ENCODE measurements at regions not wholly inside any gene's neighbourhood (a gene's known extent, or its start where the extent isn't known, plus 50 kb on each side); places are given as distances from the start of the nearest gene placed in this dataset.
"Not testable (repeated sequence)": the region's sequence is repeated elsewhere in the genome, so short reads cannot be mapped to it uniquely, and the experiment has no call there.

- DNase-seq (no peak), ATAC-seq (no peak)
- Histone ChIP-seq H3K27me3 (ENCODE audit: control insufficient read depth, insufficient read depth) (no peaks in the 10 kb centered on the region), H3K27ac (ENCODE audit: low read length) (no peak overlapping the region), H3K4me3 (ENCODE audit: low read length) (no peak overlapping the region), H3K4me1 (ENCODE audit: control insufficient read depth, insufficient read depth, low read length) (no peaks in the 10 kb centered on the region), H3K9me3 (ENCODE audit: control insufficient read depth, low read length) (no peaks in the 10 kb centered on the region)
- WGBS: 72% methylated on average over 5 of the region's 5 CpGs
- intact Hi-C loops (cut with DNase I): no loop called here
These were observed 266.2 kb downstream of the KCTD12 start for GRCh38 chr13:76620036-76620435.

- intact Hi-C loops (cut with DNase I): no loop called here
These were observed 266.6 kb downstream of the KCTD12 start for GRCh38 chr13:76619631-76620030.

GRCh38 chr13:76610819-76611415 is 275.3 kb downstream of the KCTD12 start:
- DNase-seq (no peak), ATAC-seq (no peak)
- WGBS: 72% methylated on average over 7 of the region's 7 CpGs
- no peaks in the 10 kb centered on the region for H3K9me3 ChIP-seq (ENCODE audit: control insufficient read depth, low read length)
- no peak overlapping the region for H3K27ac ChIP-seq (ENCODE audit: low read length)
- H3K4me3 ChIP-seq (ENCODE audit: low read length): no peak overlapping the region
- H3K27me3 ChIP-seq (ENCODE audit: control insufficient read depth, insufficient read depth): no peaks in the 10 kb centered on the region
- intact Hi-C loops (cut with DNase I): no loop called here
- peaks cover 3% of the 10 kb centered on the region for H3K4me1 ChIP-seq (ENCODE audit: control insufficient read depth, insufficient read depth, low read length)

More at GRCh38 chr13:76619631-76620030, 266.6 kb downstream of the KCTD12 start:
- no peaks in the 10 kb centered on the region for H3K4me1 ChIP-seq (ENCODE audit: control insufficient read depth, insufficient read depth, low read length)
- H3K27ac ChIP-seq (ENCODE audit: low read length): no peak overlapping the region
- no peak for ATAC-seq
- no peaks in the 10 kb centered on the region for H3K27me3 ChIP-seq (ENCODE audit: control insufficient read depth, insufficient read depth)
- H3K9me3 ChIP-seq (ENCODE audit: control insufficient read depth, low read length): no peaks in the 10 kb centered on the region
- no peak overlapping the region for H3K4me3 ChIP-seq (ENCODE audit: low read length)
- no peak for DNase-seq

- H3K27ac ChIP-seq (ENCODE audit: low read length): no peak overlapping the region
- 69% methylated on average over 2 of the region's 2 CpGs for WGBS
These were observed 276.6 kb downstream of the KCTD12 start for GRCh38 chr13:76609643-76610042.

GRCh38 chr13:76607866-76608265 is 278.3 kb downstream of the KCTD12 start:
- H3K27ac ChIP-seq (ENCODE audit: low read length): no peak overlapping the region
- peaks cover 3% of the 10 kb centered on the region for H3K4me1 ChIP-seq (ENCODE audit: control insufficient read depth, insufficient read depth, low read length)
- intact Hi-C loops (cut with DNase I): no loop called here
- 24% methylated on average over 1 of the region's 1 CpG for WGBS
- no peak for ATAC-seq
- H3K27me3 ChIP-seq (ENCODE audit: control insufficient read depth, insufficient read depth): no peaks in the 10 kb centered on the region
- no peak overlapping the region for H3K4me3 ChIP-seq (ENCODE audit: low read length)
- H3K9me3 ChIP-seq (ENCODE audit: control insufficient read depth, low read length): no peaks in the 10 kb centered on the region
- DNase-seq: no peak

More at GRCh38 chr13:76609643-76610042, 276.6 kb downstream of the KCTD12 start:
- ATAC-seq: no peak
- Histone ChIP-seq H3K27me3 (ENCODE audit: control insufficient read depth, insufficient read depth) (no peaks in the 10 kb centered on the region), H3K4me1 (ENCODE audit: control insufficient read depth, insufficient read depth, low read length) (peaks cover 3% of the 10 kb centered on the region), H3K4me3 (ENCODE audit: low read length) (no peak overlapping the region), H3K9me3 (ENCODE audit: control insufficient read depth, low read length) (no peaks in the 10 kb centered on the region)
- no peak for DNase-seq
- intact Hi-C loops (cut with DNase I): no loop called here

- no peak overlapping the region for H3K27ac ChIP-seq (ENCODE audit: low read length)
- no peak overlapping the region for H3K4me3 ChIP-seq (ENCODE audit: low read length)
- no peaks in the 10 kb centered on the region for H3K27me3 ChIP-seq (ENCODE audit: control insufficient read depth, insufficient read depth)
- no peak for ATAC-seq
- no peaks in the 10 kb centered on the region for H3K4me1 ChIP-seq (ENCODE audit: control insufficient read depth, insufficient read depth, low read length)
- no peaks in the 10 kb centered on the region for H3K9me3 ChIP-seq (ENCODE audit: control insufficient read depth, low read length)
- DNase-seq: no peak
- intact Hi-C loops (cut with DNase I): no loop called here
These were observed 286.1 kb downstream of the KCTD12 start for GRCh38 chr13:76600081-76600480.

GRCh38 chr13:76597868-76598267 is 288.3 kb downstream of the KCTD12 start:
- intact Hi-C loops (cut with DNase I): no loop called here
- WGBS: 65% methylated on average over 1 of the region's 1 CpG

GRCh38 chr13:76596216-76596615 is 290.0 kb downstream of the KCTD12 start:
- 87% methylated on average over 1 of the region's 1 CpG for WGBS
- intact Hi-C loops (cut with DNase I): no loop called here
- no peak for DNase-seq

More at GRCh38 chr13:76597868-76598267, 288.3 kb downstream of the KCTD12 start:
- Histone ChIP-seq H3K4me1 (ENCODE audit: control insufficient read depth, insufficient read depth, low read length) (no peaks in the 10 kb centered on the region), H3K27ac (ENCODE audit: low read length) (no peak overlapping the region), H3K9me3 (ENCODE audit: control insufficient read depth, low read length) (no peaks in the 10 kb centered on the region), H3K27me3 (ENCODE audit: control insufficient read depth, insufficient read depth) (no peaks in the 10 kb centered on the region), H3K4me3 (ENCODE audit: low read length) (no peak overlapping the region)
- ATAC-seq: no peak
- DNase-seq: no peak

GRCh38 chr13:76594435-76594834 is 291.8 kb downstream of the KCTD12 start:
- H3K27ac ChIP-seq (ENCODE audit: low read length): no peak overlapping the region
- H3K9me3 ChIP-seq (ENCODE audit: control insufficient read depth, low read length): no peaks in the 10 kb centered on the region
- 98% methylated on average over 1 of the region's 1 CpG for WGBS
- intact Hi-C loops (cut with DNase I): no loop called here
- no peaks in the 10 kb centered on the region for H3K4me1 ChIP-seq (ENCODE audit: control insufficient read depth, insufficient read depth, low read length)
- ATAC-seq (no peak), DNase-seq (no peak)
- H3K4me3 ChIP-seq (ENCODE audit: low read length): no peak overlapping the region
- H3K27me3 ChIP-seq (ENCODE audit: control insufficient read depth, insufficient read depth): no peaks in the 10 kb centered on the region

More at GRCh38 chr13:76596216-76596615, 290.0 kb downstream of the KCTD12 start:
- H3K4me1 ChIP-seq (ENCODE audit: control insufficient read depth, insufficient read depth, low read length): no peaks in the 10 kb centered on the region
- no peaks in the 10 kb centered on the region for H3K9me3 ChIP-seq (ENCODE audit: control insufficient read depth, low read length)
- no peaks in the 10 kb centered on the region for H3K27me3 ChIP-seq (ENCODE audit: control insufficient read depth, insufficient read depth)
- no peak overlapping the region for H3K27ac ChIP-seq (ENCODE audit: low read length)
- ATAC-seq: no peak
- no peak overlapping the region for H3K4me3 ChIP-seq (ENCODE audit: low read length)

- Histone ChIP-seq H3K27me3 (ENCODE audit: control insufficient read depth, insufficient read depth) (peaks cover 3% of the 10 kb centered on the region), H3K9me3 (ENCODE audit: control insufficient read depth, low read length) (no peaks in the 10 kb centered on the region), H3K4me3 (ENCODE audit: low read length) (no peak overlapping the region), H3K4me1 (ENCODE audit: control insufficient read depth, insufficient read depth, low read length) (no peaks in the 10 kb centered on the region), H3K27ac (ENCODE audit: low read length) (no peak overlapping the region)
- intact Hi-C loops (cut with DNase I): no loop called here
- 93% methylated on average over 4 of the region's 4 CpGs for WGBS
- DNase-seq (no peak), ATAC-seq (no peak)
These were observed 299.4 kb downstream of the KCTD12 start for GRCh38 chr13:76586842-76587241.

- Histone ChIP-seq H3K27me3 (ENCODE audit: control insufficient read depth, insufficient read depth) (no peaks in the 10 kb centered on the region), H3K4me1 (ENCODE audit: control insufficient read depth, insufficient read depth, low read length) (no peaks in the 10 kb centered on the region), H3K27ac (ENCODE audit: low read length) (no peak overlapping the region), H3K4me3 (ENCODE audit: low read length) (no peak overlapping the region), H3K9me3 (ENCODE audit: control insufficient read depth, low read length) (peaks cover under 1% of the 10 kb centered on the region)
- ATAC-seq: no peak
- 91% methylated on average over 4 of the region's 4 CpGs for WGBS
- DNase-seq: no peak
- intact Hi-C loops (cut with DNase I): no loop called here
These were observed 306.5 kb downstream of the KCTD12 start for GRCh38 chr13:76579701-76580100.

GRCh38 chr13:76575634-76576033 is 310.6 kb downstream of the KCTD12 start:
- H3K27ac ChIP-seq (ENCODE audit: low read length); DNase-seq; ATAC-seq; H3K27me3 ChIP-seq (ENCODE audit: control insufficient read depth, insufficient read depth); H3K4me3 ChIP-seq (ENCODE audit: low read length); H3K9me3 ChIP-seq (ENCODE audit: control insufficient read depth, low read length); H3K4me1 ChIP-seq (ENCODE audit: control insufficient read depth, insufficient read depth, low read length); intact Hi-C loops (cut with DNase I): not testable (repeated sequence)
- 89% methylated on average over 5 of the region's 5 CpGs for WGBS
